K562 (cell line): ENCODE measurements at regions not wholly inside any gene's neighbourhood (a gene's known extent, or its start where the extent isn't known, plus 50 kb on each side); places are given as distances from the start of the nearest gene placed in this dataset.

Experiments used
- ATAC-seq: fragments of 200-7000 bp; cut with Tn5 transposase; 3 replicates; pipeline ENCODE4 v1.9.1; 2020; ENCODE audit warnings: moderate library complexity
- BruUV-seq: library from RNA; stranded (reverse); fragments of 400-500 nt; replicated peaks from 2 replicates; lab custom pipeline; 2021; lab: Mats Ljungman, UMichigan
- CTCF ChIA-PET: fragments of 300-600 bp; formaldehyde crosslinking; extraction: SDS; loops from one replicate; lab custom pipeline; 2021; ENCODE audit warnings: low intra/inter-chr PET ratio; lab: Yijun Ruan, JAX
- POLR2A ChIA-PET: fragments of 300-600, 350-650 bp; sonication (Branson Sonifier 250); formaldehyde crosslinking; extraction: SDS; loops from one replicate; lab custom pipeline; 2021; ENCODE audit warnings: antibody characterized with exemption, inconsistent platforms; lab: Yijun Ruan, JAX
- DNase-seq, 4 experiments: peaks; one replicate each; pipeline versions ENCODE4 v3.0.0 to v3.0.0-alpha.2; 2011 to 2018; ENCODE audit warnings: low spot score in 3 of 4, mixed read lengths in 3 of 4; ENCODE audit errors: extremely low read depth in 1 of 4
- FAIRE-seq: peaks from 2 replicates; lab custom pipeline; 2011; peaks lifted over from hg19 to GRCh38; lab: Jason Lieb, UNC
- H2AFZ ChIP-seq: 2 replicates; pipeline ENCODE4 v1.6.0; 2011; ENCODE audit warnings: low read depth, low read length, control low read depth, inconsistent platforms
- H3K27ac ChIP-seq: fragments of 200-600 bp; 3 replicates; pipeline ENCODE4 v1.8.0; 2011; ENCODE audit warnings: low read depth, mild to moderate bottlenecking, control low read depth, inconsistent platforms, low read length, moderate library complexity, mixed read lengths; ENCODE audit errors: extremely low read depth
- H3K27me3 ChIP-seq, 2 experiments: fragments of 300-600 bp in 1 of 2; 2 replicates in 1 of 2; 3 replicates in 1 of 2; pipeline versions ENCODE4 v1.6.0 to v1.8.0; 2011; ENCODE audit warnings: inconsistent platforms in 2 of 2, low read length in 2 of 2, mild to moderate bottlenecking in 1 of 2, mixed read lengths in 1 of 2, moderate library complexity in 1 of 2; ENCODE audit not compliant: control insufficient read depth in 2 of 2, insufficient read depth in 2 of 2
- H3K36me3 ChIP-seq: fragments of 300-600 bp; 3 replicates; pipeline ENCODE4 v1.8.0; 2011; ENCODE audit warnings: mild to moderate bottlenecking, low read length, inconsistent platforms; ENCODE audit not compliant: control insufficient read depth, insufficient read depth
- H3K4me1 ChIP-seq, 2 experiments: fragments of 200-600 bp in 1 of 2; replicated peaks in 1 of 2; 2 replicates in 1 of 2; 3 replicates in 1 of 2; pipeline versions ENCODE4 v1.5.1 to v1.8.0; 2011; ENCODE audit warnings: inconsistent platforms in 2 of 2, low read length in 2 of 2, mild to moderate bottlenecking in 1 of 2, mixed read lengths in 1 of 2, moderate library complexity in 1 of 2; ENCODE audit not compliant: control insufficient read depth in 2 of 2, insufficient read depth in 2 of 2
- H3K4me2 ChIP-seq: 2 replicates; pipeline ENCODE4 v1.6.1; 2011; ENCODE audit warnings: low read length, control low read depth, inconsistent platforms, mixed read lengths; ENCODE audit not compliant: insufficient read depth
- H3K4me3 ChIP-seq: fragments of 200-600 bp; sonication (generic), shearing (Covaris generic); 2 replicates; pipeline ENCODE4 v1.5.1; 2016; ENCODE audit warnings: control low read depth, inconsistent platforms
- H3K79me2 ChIP-seq: fragments of 200-600 bp; 3 replicates; pipeline ENCODE4 v1.8.0; 2011; ENCODE audit warnings: low read length, inconsistent platforms; ENCODE audit not compliant: control insufficient read depth, insufficient read depth
- H3K9ac ChIP-seq, 2 experiments: 2 replicates each; pipeline versions ENCODE4 v1.6.0 to v1.6.1; 2011; ENCODE audit warnings: low read depth in 2 of 2, low read length in 2 of 2, control low read depth in 1 of 2, inconsistent platforms in 1 of 2, mild to moderate bottlenecking in 1 of 2, mixed read lengths in 1 of 2; ENCODE audit not compliant: insufficient read depth in 1 of 2
- H3K9me1 ChIP-seq: one replicate; pipeline ENCODE4 v1.6.0; 2011; ENCODE audit warnings: inconsistent platforms, mild to moderate bottlenecking, low read length, moderate library complexity; ENCODE audit not compliant: control insufficient read depth, insufficient read depth
- H3K9me3 ChIP-seq: replicated peaks from 2 replicates; pipeline ENCODE4 v1.5.1; 2011; ENCODE audit warnings: low read depth, low read length, inconsistent platforms; ENCODE audit not compliant: control insufficient read depth, insufficient read depth
- H4K20me1 ChIP-seq: replicated peaks from 2 replicates; pipeline ENCODE4 v1.6.1; 2011; ENCODE audit warnings: low read length, inconsistent platforms, mixed read lengths; ENCODE audit not compliant: control insufficient read depth, insufficient read depth
- HDAC1 ChIP-seq, 2 experiments: fragments of 450-650 bp; IDR thresholded peaks; 2 replicates each; pipeline ENCODE4 v1.6.1; 2016 to 2017; ENCODE audit warnings: inconsistent platforms in 1 of 2, mild to moderate bottlenecking in 1 of 2, moderate library complexity in 1 of 2
- HNRNPK ChIP-seq: fragments of 200-400 bp; formaldehyde crosslinking; IDR thresholded peaks from one replicate; pipeline ENCODE4 v1.6.1; 2018; ENCODE audit warnings: mild to moderate bottlenecking, low read depth, low read length; ENCODE audit not compliant: poor library complexity, severe bottlenecking
- RBM15 ChIP-seq: fragments of 200-400 bp; formaldehyde crosslinking; IDR thresholded peaks from 2 replicates; pipeline ENCODE4 v1.6.1; 2018; ENCODE audit warnings: mild to moderate bottlenecking, low read length, moderate library complexity; ENCODE audit not compliant: insufficient read depth
- RERE ChIP-seq: sonication (generic); formaldehyde crosslinking; IDR thresholded peaks from 2 replicates; pipeline ENCODE4 v1.8.0; 2023; ENCODE audit warnings: missing genetic modification reagents, mild to moderate bottlenecking, borderline replicate concordance
- SAP30 ChIP-seq: fragments of 200-600 bp; sonication (generic); IDR thresholded peaks from 2 replicates; pipeline ENCODE4 v1.6.1; 2012; ENCODE audit warnings: borderline replicate concordance, low read depth, mild to moderate bottlenecking, moderate library complexity, low read length, control low read depth, inconsistent platforms; ENCODE audit not compliant: insufficient read depth, poor library complexity, severe bottlenecking
- ZNF184 ChIP-seq: sonication (generic); formaldehyde crosslinking; IDR thresholded peaks from 2 replicates; pipeline ENCODE4 v1.5.0; 2020; ENCODE audit warnings: missing genetic modification reagents
- WGBS: fragments of 100-300 bp; shearing (Covaris generic); methylation state at CpG from one replicate; pipeline ENCODE4 v1.1.6; 2016; ENCODE audit warnings: low coverage, mixed read lengths; ENCODE audit not compliant: insufficient coverage; ENCODE audit errors: missing lambda C conversion rate; 5-methylcytosine and 5-hydroxymethylcytosine counted together
- in situ Hi-C: fragments of 300-500 bp; cut with MboI; formaldehyde crosslinking; loops from 4 replicates; pipeline ENCODE4 v1.15.0; 2018; ENCODE audit warnings: inconsistent platforms, mixed read lengths
- intact Hi-C: fragments of 100-400 bp; cut with micrococcal nuclease; formaldehyde crosslinking; loops from 2 replicates; pipeline ENCODE4 v1.14.2; 2022

DNA sequence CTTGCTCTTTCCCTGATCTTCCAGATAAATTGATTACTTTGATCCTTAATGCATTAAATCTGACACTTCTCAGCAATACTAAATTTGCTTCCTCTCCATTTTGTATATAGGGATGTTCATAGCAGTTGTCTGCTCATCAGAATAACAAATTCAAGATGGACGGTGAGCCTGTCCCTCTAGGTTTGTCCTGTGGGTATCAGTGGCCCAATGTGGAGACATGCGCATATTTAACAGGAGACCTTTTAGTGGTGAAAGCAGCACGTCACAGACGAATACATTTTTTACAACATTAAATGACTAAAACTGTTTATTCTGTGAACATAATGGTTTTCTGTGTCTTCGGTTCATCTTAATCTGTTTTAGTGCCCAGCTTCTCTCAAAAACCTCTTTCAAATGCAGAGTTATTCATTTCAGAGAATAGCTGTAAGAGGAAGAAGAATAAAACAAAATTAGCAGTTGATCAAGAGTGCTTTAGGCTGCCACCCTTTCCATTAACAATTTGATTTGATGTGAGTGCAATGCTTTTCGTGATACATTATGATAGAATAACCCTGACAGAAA is 1970.4 kb upstream of the WWC1 start:
- DNase-seq = no peak
- FAIRE-seq = no peak
- CTCF ChIA-PET = no interaction called here
- H3K9me3 ChIP-seq = no peaks in the 10 kb centered on the region
- POLR2A ChIA-PET = no interaction called here
- H3K4me1 ChIP-seq = no peaks in the 10 kb centered on the region
- no peak for ATAC-seq
- H3K9me1 ChIP-seq = no peaks in the 10 kb centered on the region
- 0% methylated on average over 6 of the region's 6 CpGs for WGBS
- H3K27ac ChIP-seq = no peak overlapping the region
- H3K9ac ChIP-seq = no peak overlapping the region
- intact Hi-C loops = no loop called here
- TF ChIP-seq RBM15 = no peak
- TF ChIP-seq, all 486 proteins: peak for 0
- no peaks in the 10 kb centered on the region for H3K79me2 ChIP-seq
- no peak overlapping the region for H2AFZ ChIP-seq
- no peak overlapping the region for H3K4me3 ChIP-seq
- no peaks in the 10 kb centered on the region for H3K36me3 ChIP-seq
- H4K20me1 ChIP-seq = no peaks in the 10 kb centered on the region
- H3K4me2 ChIP-seq = no peak overlapping the region
- in situ Hi-C loops = no loop called here
- no TSS peak for BruUV-seq
- H3K27me3 ChIP-seq = no peaks in the 10 kb centered on the region

GRCh38 chr5:166324372-166324771 is 1967.1 kb upstream of the WWC1 start:
- no peaks in the 10 kb centered on the region for H3K27me3 ChIP-seq
- FAIRE-seq (no peak), DNase-seq (no peak), ATAC-seq (no peak)
- no peaks in the 10 kb centered on the region for H3K36me3 ChIP-seq
- ChIA-PET CTCF (no interaction called here), POLR2A (no interaction called here)
- in situ Hi-C loops = no loop called here
- H3K79me2 ChIP-seq = no peaks in the 10 kb centered on the region
- intact Hi-C loops = no loop called here
- no peak overlapping the region for H2AFZ ChIP-seq
- H3K4me2 ChIP-seq = no peak overlapping the region
- no peak overlapping the region for H3K4me3 ChIP-seq
- H3K27ac ChIP-seq = no peak overlapping the region
- H4K20me1 ChIP-seq = no peaks in the 10 kb centered on the region
- no peaks in the 10 kb centered on the region for H3K9me3 ChIP-seq
- H3K9me1 ChIP-seq = no peaks in the 10 kb centered on the region
- 0% methylated on average over 6 of the region's 6 CpGs for WGBS
- no peak overlapping the region for H3K9ac ChIP-seq
- no peaks in the 10 kb centered on the region for H3K4me1 ChIP-seq
- no TSS peak for BruUV-seq
- TF ChIP-seq HNRNPK (no peak), RERE (CRISPR knock-in tag) (no peak), HDAC1 (IDR thresholded peaks at IDR 0.05) (no peak), SAP30 (no peak), ZNF184 (CRISPR knock-in tag) (no peak)
